Colonic mucosa (tissue), 4 donors: ENCODE measurements at regions not wholly inside any gene's neighbourhood (a gene's known extent, or its start where the extent isn't known, plus 50 kb on each side); places are given as distances from the start of the nearest gene placed in this dataset.

ENCODE experiments used
- DNase-seq: peaks from one replicate; pipeline ENCODE4 v3.0.0-alpha.2; 2020
- H3K27ac ChIP-seq: fragments of 200-600 bp; one replicate; pipeline ENCODE4 v1.8.0; 2021
- H3K27me3 ChIP-seq: fragments of 200-600 bp; one replicate; pipeline ENCODE4 v1.8.0; 2021
- H3K36me3 ChIP-seq: fragments of 200-600 bp; one replicate; pipeline ENCODE4 v1.8.0; 2021
- H3K4me1 ChIP-seq: fragments of 200-600 bp; one replicate; pipeline ENCODE4 v1.8.0; 2021; ENCODE audit warnings: mild to moderate bottlenecking
- H3K4me3 ChIP-seq: fragments of 200-600 bp; one replicate; pipeline ENCODE4 v1.8.0; 2021
- H3K9ac ChIP-seq, 2 donors: one replicate each; pipeline ENCODE4 v1.7.0; 2013; ENCODE audit warnings: control low read depth in 2 of 2, low read depth in 2 of 2, low read length in 2 of 2
- H3K9me3 ChIP-seq: fragments of 200-600 bp; one replicate; pipeline ENCODE4 v1.8.0; 2021
- CTCF ChIP-seq: fragments of 200-600 bp; IDR thresholded peaks from one replicate; pipeline ENCODE4 v1.8.0; 2022; ENCODE audit warnings: antibody characterized with exemption, mild to moderate bottlenecking
- intact Hi-C: fragments of 100-400 bp; cut with DNase I; formaldehyde crosslinking; loops from one replicate; pipeline ENCODE4 v1.14.1; 2022
- donor health status: healthy.
- donor health status: DM: no; HTN: no; CAD: no.
- donor health status: DM: no; HTN: no; CAD: no.

GRCh38 chr4:107562316-107562715 is 157.7 kb downstream of the PAPSS1 start:
- no peak for DNase-seq

GRCh38 chr4:107561481-107561880 is 158.6 kb downstream of the PAPSS1 start:
- no peak overlapping the region for H3K27ac ChIP-seq
- intact Hi-C loops = no loop called here
- H3K9me3 ChIP-seq = no peaks in the 10 kb centered on the region
- no peak overlapping the region for H3K4me3 ChIP-seq
- TF ChIP-seq CTCF = no peak
- no peaks in the 10 kb centered on the region for H3K4me1 ChIP-seq
- no peak overlapping the region for H3K9ac ChIP-seq
- no peak for DNase-seq
- no peaks in the 10 kb centered on the region for H3K27me3 ChIP-seq
- no peaks in the 10 kb centered on the region for H3K36me3 ChIP-seq

More at GRCh38 chr4:107562316-107562715, 157.7 kb downstream of the PAPSS1 start:
- Histone ChIP-seq H3K27me3 (no peaks in the 10 kb centered on the region), H3K36me3 (no peaks in the 10 kb centered on the region), H3K4me1 (no peaks in the 10 kb centered on the region), H3K9ac (no peak overlapping the region), H3K4me3 (no peak overlapping the region), H3K27ac (no peak overlapping the region), H3K9me3 (no peaks in the 10 kb centered on the region)
- no peak for TF ChIP-seq CTCF
- intact Hi-C loops = no loop called here

GRCh38 chr4:107559653-107560052 is 160.4 kb downstream of the PAPSS1 start:
- Histone ChIP-seq H3K27me3 (no peaks in the 10 kb centered on the region), H3K4me3 (no peak overlapping the region), H3K27ac (no peak overlapping the region), H3K9me3 (no peaks in the 10 kb centered on the region), H3K36me3 (no peaks in the 10 kb centered on the region), H3K4me1 (no peaks in the 10 kb centered on the region), H3K9ac (no peak overlapping the region)
- DNase-seq = no peak
- no peak for TF ChIP-seq CTCF
- intact Hi-C loops = loop anchor here (10.0 kb wide), 1 partner anchor 355 kb away; no protein-coding TSS in a partner anchor

GRCh38 chr4:107552306-107552705 is 167.7 kb downstream of the PAPSS1 start:
- Histone ChIP-seq H3K27ac (no peak overlapping the region), H3K27me3 (no peaks in the 10 kb centered on the region), H3K9me3 (no peaks in the 10 kb centered on the region), H3K36me3 (no peaks in the 10 kb centered on the region), H3K9ac (no peak overlapping the region), H3K4me3 (no peak overlapping the region), H3K4me1 (no peaks in the 10 kb centered on the region)
- DNase-seq = no peak
- no peak for TF ChIP-seq CTCF
- intact Hi-C loops = loop anchor here (10.0 kb wide), 1 partner anchor 362 kb away; no protein-coding TSS in a partner anchor

GRCh38 chr4:107548211-107548905 is 171.7 kb downstream of the PAPSS1 start:
- intact Hi-C loops = no loop called here
- H3K27me3 ChIP-seq = no peaks in the 10 kb centered on the region
- H3K27ac ChIP-seq = no peak overlapping the region
- no peaks in the 10 kb centered on the region for H3K4me1 ChIP-seq
- no peak overlapping the region for H3K4me3 ChIP-seq
- H3K9me3 ChIP-seq = no peaks in the 10 kb centered on the region
- TF ChIP-seq CTCF = no peak
- H3K9ac ChIP-seq = no peak overlapping the region
- no peak for DNase-seq
- no peaks in the 10 kb centered on the region for H3K36me3 ChIP-seq
